Islet precursor cell (in vitro differentiated cells): ENCODE measurements at regions not wholly inside any gene's neighbourhood (a gene's known extent, or its start where the extent isn't known, plus 50 kb on each side); places are given as distances from the start of the nearest gene placed in this dataset.

ENCODE experiments used
- DNase-seq: peaks from one replicate; pipeline ENCODE4 v3.0.0-alpha.2; 2018

DNA sequence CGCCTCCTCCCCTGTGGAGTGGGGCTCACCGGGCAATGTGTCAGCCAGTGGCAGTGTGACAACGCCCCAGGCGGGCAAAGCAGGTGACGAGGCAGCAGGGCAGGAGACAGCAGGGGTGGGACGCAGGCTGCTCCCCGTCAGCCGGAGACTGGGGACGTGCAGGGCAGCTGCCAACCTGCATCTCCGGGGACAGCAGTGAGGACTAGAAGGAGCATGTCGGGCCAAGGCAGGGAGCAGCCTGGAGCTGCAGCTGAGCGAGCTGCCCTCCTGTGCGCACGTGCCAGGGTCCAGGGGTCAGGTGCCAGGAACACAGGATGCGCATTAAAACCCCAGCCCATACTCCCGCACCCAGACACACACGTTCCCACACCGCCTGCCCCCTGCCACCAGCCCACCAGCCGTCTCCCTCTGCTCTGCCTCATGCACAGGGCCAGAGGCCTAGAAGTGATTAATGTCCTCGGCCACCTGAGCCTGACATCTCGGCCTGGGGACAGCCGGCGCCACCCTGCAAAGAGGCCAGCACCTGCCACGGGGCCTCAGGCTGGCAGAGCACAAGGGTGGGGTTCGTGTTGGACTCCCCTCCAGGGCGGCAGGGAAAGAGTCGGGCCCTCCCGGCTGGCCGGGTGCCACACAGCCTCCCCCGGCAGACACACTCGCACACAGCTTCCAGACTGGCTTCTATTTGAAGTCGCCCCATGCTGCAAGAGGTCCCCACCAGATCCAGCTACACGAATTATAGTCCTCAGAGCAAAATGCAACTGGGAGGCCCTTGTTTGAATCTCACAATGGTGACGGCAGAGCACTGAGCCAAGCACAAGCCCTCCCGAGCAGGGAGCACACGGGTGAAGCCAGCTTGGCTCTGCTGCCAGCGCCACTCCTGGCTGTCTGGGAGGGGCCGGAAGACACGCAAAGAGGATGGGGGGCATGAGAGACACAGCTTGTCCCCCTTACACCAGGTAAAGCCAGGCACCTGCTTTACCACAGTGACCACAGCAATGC lies 90.4 kb downstream of the RBFOX3 start:
- no peak for DNase-seq

DNA sequence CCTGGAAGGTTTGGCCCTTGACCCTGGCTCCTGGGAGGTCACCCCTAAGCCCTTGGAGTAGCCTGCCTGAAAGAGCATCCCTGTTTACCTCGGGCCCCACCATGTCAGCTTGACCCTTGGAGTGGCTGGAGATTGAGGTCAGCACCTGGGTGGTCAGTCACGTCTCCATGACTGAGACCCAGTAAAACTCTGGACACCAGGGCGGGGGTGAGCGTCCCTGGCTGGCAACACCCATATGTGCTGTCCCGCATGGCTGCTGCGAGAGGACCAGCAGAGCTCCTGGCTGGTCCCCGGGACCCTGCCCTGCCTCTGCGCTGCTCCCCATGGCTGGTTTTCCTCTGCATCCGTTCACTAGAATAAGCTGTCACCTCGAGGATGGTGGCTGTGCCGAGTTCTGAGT lies 91.2 kb downstream of the RBFOX3 start:
- DNase-seq: no peak

DNA sequence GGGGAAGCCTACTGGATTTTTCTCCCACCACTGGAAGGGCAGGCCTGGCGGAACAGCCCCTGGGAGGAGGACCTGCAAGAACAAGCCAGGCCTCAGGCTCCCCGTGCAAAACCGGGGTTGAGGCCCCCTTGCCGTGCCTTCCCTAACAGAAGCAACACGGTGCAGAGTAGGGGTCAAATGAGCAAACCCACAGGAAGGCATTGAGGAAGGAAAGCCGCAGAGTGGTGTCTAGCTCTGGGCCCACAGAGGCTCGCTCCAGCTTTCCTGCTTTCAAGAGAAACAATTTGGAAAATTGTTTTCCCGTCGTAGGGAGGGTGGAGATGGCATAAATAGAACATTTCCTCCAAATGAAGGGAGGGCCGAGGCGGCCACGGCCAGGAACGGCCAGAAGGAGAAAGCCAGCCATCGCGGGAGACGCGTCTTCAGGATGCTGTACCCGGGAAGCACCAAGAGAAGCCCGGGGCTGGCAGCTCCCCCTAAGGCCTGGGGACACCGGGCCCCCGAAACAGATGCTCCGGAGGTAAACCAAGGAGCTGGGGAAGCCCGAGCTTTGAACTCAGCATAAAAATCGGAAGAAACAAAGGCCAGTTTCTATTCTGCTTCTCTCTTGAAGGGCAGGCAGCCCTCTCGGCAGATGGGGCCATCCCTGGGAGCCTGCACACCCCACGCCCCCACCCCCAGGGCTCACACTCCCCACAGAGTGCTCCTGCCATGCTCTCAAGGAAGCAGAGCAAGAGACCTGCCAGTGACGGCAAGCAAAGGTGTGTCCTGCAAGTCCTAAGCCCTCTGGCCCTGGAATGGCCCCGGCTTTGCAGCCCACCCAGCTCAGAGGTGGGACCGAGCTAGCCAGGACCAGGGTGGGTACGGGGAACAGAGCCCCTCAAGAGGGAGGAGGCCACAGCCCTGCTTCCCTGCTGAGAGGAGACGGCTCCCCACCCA lies 92.0 kb downstream of the RBFOX3 start:
- no peak for DNase-seq

- no peak for DNase-seq
These were observed 92.8 kb downstream of the RBFOX3 start for GRCh38 chr17:79517827-79518584.

- DNase-seq: no peak
These were observed 94.9 kb downstream of the RBFOX3 start for GRCh38 chr17:79515646-79516571.

DNA sequence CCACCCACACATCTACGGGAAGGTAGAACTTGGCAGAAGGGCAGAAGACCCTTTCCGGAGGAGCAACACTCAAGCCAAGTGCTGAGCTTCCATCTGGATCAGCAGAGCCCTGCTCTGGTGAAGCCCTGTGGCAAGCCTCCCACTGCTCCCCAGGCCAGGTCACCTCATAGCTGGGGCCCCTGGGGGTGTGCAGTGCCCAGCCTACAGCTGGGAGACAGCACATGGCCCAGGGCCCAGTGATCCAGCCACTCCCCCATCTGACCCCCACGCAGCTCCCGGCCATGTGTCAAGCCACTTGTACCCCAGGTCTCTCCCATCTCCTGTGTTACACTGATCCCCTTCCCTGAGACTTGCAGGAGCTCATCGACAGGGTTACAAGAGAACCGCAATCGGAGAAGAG lies 95.7 kb downstream of the RBFOX3 start:
- DNase-seq: no peak

GRCh38 chr17:79513820-79514535 lies 96.9 kb downstream of the RBFOX3 start:
- no peak for DNase-seq

DNA sequence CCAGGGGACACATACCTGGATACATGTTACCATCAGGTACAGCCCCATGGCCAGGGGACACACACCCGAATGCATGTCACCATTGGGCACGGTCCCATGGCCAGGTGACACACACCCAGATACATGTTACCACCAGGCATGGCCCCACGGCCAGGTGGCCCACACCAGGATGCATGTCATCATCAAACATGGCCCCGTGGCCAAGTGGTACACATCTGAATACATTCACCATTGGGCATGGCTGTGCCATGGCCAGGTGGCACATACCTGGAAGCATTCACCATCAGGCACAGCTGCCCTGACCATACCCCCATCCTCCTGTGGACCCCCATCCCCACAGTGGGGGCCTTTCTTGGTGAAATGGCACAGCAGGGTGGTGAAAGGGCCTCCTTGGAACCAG lies 97.6 kb downstream of the RBFOX3 start:
- DNase-seq: no peak

- no peak for DNase-seq
These were observed 99.4 kb downstream of the RBFOX3 start for GRCh38 chr17:79511471-79511870.

GRCh38 chr17:79510071-79510470 lies 100.8 kb downstream of the RBFOX3 start:
- DNase-seq: no peak

- DNase-seq: no peak
These were observed 101.4 kb downstream of the RBFOX3 start for GRCh38 chr17:79509490-79509889.

- no peak for DNase-seq
These were observed 101.8 kb downstream of the RBFOX3 start for GRCh38 chr17:79509008-79509407.

- no peak for DNase-seq
These were observed 102.5 kb downstream of the RBFOX3 start for GRCh38 chr17:79508291-79508716.

GRCh38 chr17:79506955-79507354 lies 103.9 kb downstream of the RBFOX3 start:
- no peak for DNase-seq

DNA sequence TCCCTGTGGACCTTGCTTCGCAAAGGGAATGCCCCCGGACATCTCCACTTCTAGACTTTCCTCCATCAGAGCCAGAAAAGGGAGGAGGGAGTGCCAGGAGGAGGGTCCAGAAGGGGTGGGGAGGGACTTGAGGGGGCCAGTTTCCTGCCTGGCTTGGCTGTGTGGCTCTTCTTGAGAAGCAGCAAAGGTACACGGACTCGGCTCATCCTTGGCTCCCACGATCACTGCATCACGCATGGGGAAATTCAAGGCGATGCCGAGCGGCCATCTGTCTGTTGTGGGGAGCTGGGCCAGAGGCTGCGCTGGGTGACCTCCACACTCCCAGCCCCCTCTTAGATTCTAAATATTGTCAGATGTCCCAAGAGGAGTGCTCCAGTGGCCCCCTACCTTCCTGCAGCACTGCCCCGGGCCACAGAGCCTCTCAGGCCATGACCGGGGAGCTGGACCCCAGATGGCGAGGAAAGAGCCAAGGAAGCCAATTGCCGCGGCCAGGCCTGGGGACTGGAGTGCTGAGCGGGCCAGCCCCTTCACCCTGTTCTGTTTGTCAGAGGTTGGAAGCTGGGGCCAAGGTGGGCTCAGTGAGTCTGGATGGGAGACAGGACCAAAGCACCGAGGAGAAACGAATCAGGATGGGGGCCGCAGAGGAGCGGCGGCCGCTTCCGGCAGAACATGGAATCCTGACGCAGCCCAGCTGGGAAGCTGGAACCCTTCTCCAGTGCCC lies 104.5 kb downstream of the RBFOX3 start:
- DNase-seq: no peak

GRCh38 chr17:79505199-79505598 lies 105.7 kb downstream of the RBFOX3 start:
- no peak for DNase-seq

GRCh38 chr17:79504181-79504605 lies 106.7 kb downstream of the RBFOX3 start:
- DNase-seq: no peak

DNA sequence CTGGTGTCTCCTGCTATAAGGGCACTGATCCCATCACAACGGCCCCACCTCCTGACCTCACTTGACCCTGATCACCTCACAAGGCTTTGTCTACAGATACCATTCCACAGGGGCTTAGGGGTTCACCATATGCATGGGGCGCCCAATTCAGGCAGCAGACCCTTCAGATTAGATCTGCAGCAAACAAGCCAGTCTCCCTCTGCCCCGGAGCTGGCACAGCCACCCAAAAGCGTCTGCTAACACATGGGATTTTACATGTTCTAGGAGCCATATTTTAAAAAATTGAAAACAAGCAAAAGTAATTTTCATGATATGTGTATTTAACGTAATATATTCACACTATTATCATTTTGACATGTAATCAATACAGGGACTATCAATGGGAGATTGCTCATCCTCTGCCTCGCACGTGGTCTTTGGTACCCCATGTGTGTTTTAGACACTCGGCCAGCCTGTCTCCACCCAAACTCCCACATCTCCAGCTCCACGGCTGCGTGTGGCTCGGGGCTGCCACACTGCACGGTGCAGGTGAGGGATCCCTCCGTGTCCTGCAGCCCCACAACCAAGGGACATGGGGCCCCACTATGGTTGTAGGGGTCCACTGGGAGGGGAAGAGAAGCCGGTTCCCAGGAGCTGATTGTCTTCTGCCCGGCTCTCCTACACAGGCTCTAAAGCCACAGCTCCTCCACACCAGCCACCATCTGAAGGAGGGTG lies 107.6 kb downstream of the RBFOX3 start:
- no peak for DNase-seq

- no peak for DNase-seq
These were observed 108.9 kb downstream of the RBFOX3 start for GRCh38 chr17:79501910-79502309.
